Mesendoderm (in vitro differentiated cells): ENCODE measurements at regions not wholly inside any gene's neighbourhood (a gene's known extent, or its start where the extent isn't known, plus 50 kb on each side); places are given as distances from the start of the nearest gene placed in this dataset.
"Not testable (repeated sequence)": the region's sequence is repeated elsewhere in the genome, so short reads cannot be mapped to it uniquely, and the experiment has no call there.

Experiments used
- DNase-seq: peaks from one replicate; pipeline ENCODE4 v3.0.0; 2013
- H2AK5ac ChIP-seq: 2 replicates; pipeline ENCODE4 v1.6.1; 2013; ENCODE audit warnings: low read length, inconsistent platforms
- H2BK120ac ChIP-seq: 2 replicates; pipeline ENCODE4 v1.6.1; 2013; ENCODE audit warnings: low read depth, mild to moderate bottlenecking, low read length, moderate library complexity, mixed read lengths
- H2BK15ac ChIP-seq: replicated peaks from 2 replicates; pipeline ENCODE4 v1.6.1; 2013; ENCODE audit warnings: low read depth, mild to moderate bottlenecking, moderate library complexity
- H2BK5ac ChIP-seq: 2 replicates; pipeline ENCODE4 v1.6.1; 2013; ENCODE audit warnings: low read length, inconsistent platforms
- H3K18ac ChIP-seq: 2 replicates; pipeline ENCODE4 v1.6.1; 2013; ENCODE audit warnings: mild to moderate bottlenecking, low read length, mixed read lengths
- H3K23ac ChIP-seq: one replicate; pipeline ENCODE4 v1.6.1; 2013; ENCODE audit warnings: low read length
- H3K27ac ChIP-seq: 2 replicates; pipeline ENCODE4 v1.5.1; 2013; ENCODE audit warnings: low read depth, mild to moderate bottlenecking, inconsistent platforms, low read length, moderate library complexity
- H3K27me3 ChIP-seq: 2 replicates; pipeline ENCODE4 v1.6.1; 2013; ENCODE audit warnings: low read length, control low read depth, mild to moderate bottlenecking, inconsistent platforms; ENCODE audit not compliant: insufficient read depth, poor library complexity
- H3K36me3 ChIP-seq: 2 replicates; pipeline ENCODE4 v1.6.1; 2013; ENCODE audit warnings: low read length, inconsistent platforms; ENCODE audit not compliant: control insufficient read depth, insufficient read depth
- H3K4ac ChIP-seq: one replicate; pipeline ENCODE4 v1.6.1; 2013; ENCODE audit warnings: low read depth, mild to moderate bottlenecking, low read length, moderate library complexity
- H3K4me1 ChIP-seq: 2 replicates; pipeline ENCODE4 v1.6.1; 2013; ENCODE audit warnings: low read depth, low read length, inconsistent platforms; ENCODE audit not compliant: control insufficient read depth
- H3K4me2 ChIP-seq: 2 replicates; pipeline ENCODE4 v1.6.1; 2013; ENCODE audit warnings: low read length
- H3K4me3 ChIP-seq: 2 replicates; pipeline ENCODE4 v1.5.1; 2013; ENCODE audit warnings: mild to moderate bottlenecking, low read length
- H3K56ac ChIP-seq: one replicate; pipeline ENCODE4 v1.6.1; 2013; ENCODE audit warnings: low read length
- H3K79me1 ChIP-seq: 2 replicates; pipeline ENCODE4 v1.6.1; 2013; ENCODE audit warnings: low read length, inconsistent platforms
- H3K79me2 ChIP-seq: 2 replicates; pipeline ENCODE4 v1.6.1; 2013; ENCODE audit warnings: mild to moderate bottlenecking, low read length; ENCODE audit not compliant: control insufficient read depth, insufficient read depth
- H3K9ac ChIP-seq: 2 replicates; pipeline ENCODE4 v1.6.1; 2013; ENCODE audit warnings: low read length, inconsistent platforms
- H4K5ac ChIP-seq: one replicate; pipeline ENCODE4 v1.6.1; 2013; ENCODE audit warnings: low read length
- H4K8ac ChIP-seq: one replicate; pipeline ENCODE4 v1.6.1; 2013; ENCODE audit warnings: low read depth, mild to moderate bottlenecking, control low read depth, low read length, moderate library complexity
- WGBS: extraction: QIAGEN DNeasy Blood & Tissue Kit; methylation state at CpG from one replicate; pipeline ENCODE4 v1.1.7; 2013; ENCODE audit warnings: low lambda C conversion rate, missing lambda C conversion rate; ENCODE audit not compliant: insufficient coverage; ENCODE audit errors: extremely low coverage; 5-methylcytosine and 5-hydroxymethylcytosine counted together

- H3K4me3 ChIP-seq, H3K4ac ChIP-seq, H2AK5ac ChIP-seq, H3K4me1 ChIP-seq, H3K79me1 ChIP-seq, H2BK15ac ChIP-seq, H4K5ac ChIP-seq, DNase-seq, H4K8ac ChIP-seq, H3K27ac ChIP-seq, H3K56ac ChIP-seq, H3K4me2 ChIP-seq, H3K36me3 ChIP-seq, H3K9ac ChIP-seq, H3K79me2 ChIP-seq, H3K23ac ChIP-seq, H2BK5ac ChIP-seq, H2BK120ac ChIP-seq, H3K18ac ChIP-seq, H3K27me3 ChIP-seq: not testable (repeated sequence)
- no CpG with 5 or more reads among the region's 3 CpGs for WGBS
These were observed 130.6 kb upstream of the ZNF519 start for GRCh38 chr18:14262786-14263185.

DNA sequence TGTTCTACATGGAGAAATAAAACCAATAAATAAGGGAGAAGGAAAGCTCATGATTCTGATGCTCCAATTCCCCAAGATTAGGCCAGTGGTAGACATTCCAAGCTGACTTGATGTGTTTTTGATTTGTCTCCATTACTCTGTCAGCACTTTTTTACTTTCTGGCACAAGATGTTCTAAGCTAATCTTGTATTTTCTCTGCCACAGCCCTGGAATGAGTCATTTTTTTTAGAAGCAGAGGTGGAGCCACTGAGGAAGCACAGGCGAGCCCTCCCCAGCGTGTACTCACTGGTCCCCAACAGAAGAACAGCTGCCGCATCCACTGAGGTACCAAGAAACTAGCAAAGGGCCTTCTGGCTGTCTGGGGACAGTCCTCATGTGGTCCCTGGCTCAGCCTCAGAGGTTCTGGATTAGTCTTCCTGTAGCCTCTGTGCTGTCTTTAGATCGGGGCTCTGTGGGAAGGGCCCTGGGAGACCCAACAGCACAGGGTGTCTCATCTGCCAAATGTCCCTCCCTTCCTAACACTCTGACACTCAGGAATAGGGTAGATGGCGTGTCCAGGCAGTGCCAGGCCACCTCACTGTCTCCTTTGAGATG, 117.9 kb upstream of the ZNF519 start:
- H3K23ac ChIP-seq, DNase-seq, H2BK5ac ChIP-seq, H3K4ac ChIP-seq, H2BK15ac ChIP-seq, H3K9ac ChIP-seq, H4K5ac ChIP-seq, H3K36me3 ChIP-seq, H3K27me3 ChIP-seq, H3K79me2 ChIP-seq, H3K18ac ChIP-seq, H3K4me3 ChIP-seq, H4K8ac ChIP-seq, H2BK120ac ChIP-seq, H3K27ac ChIP-seq, H3K56ac ChIP-seq, H3K4me1 ChIP-seq, H3K4me2 ChIP-seq, H3K79me1 ChIP-seq, H2AK5ac ChIP-seq: not testable (repeated sequence)
- WGBS = no CpG with 5 or more reads among the region's 5 CpGs

- WGBS = no CpG with 5 or more reads among the region's 1 CpG
- not testable (repeated sequence) for H3K4me1 ChIP-seq, H3K79me1 ChIP-seq, H4K5ac ChIP-seq, H3K36me3 ChIP-seq, H3K79me2 ChIP-seq, H3K4me2 ChIP-seq, H2BK15ac ChIP-seq, H2BK5ac ChIP-seq, H3K56ac ChIP-seq, H2AK5ac ChIP-seq, H4K8ac ChIP-seq, H3K18ac ChIP-seq, H3K27ac ChIP-seq, H3K27me3 ChIP-seq, H3K23ac ChIP-seq, DNase-seq, H2BK120ac ChIP-seq, H3K4me3 ChIP-seq, H3K9ac ChIP-seq, H3K4ac ChIP-seq
These were observed 107.0 kb upstream of the ZNF519 start for GRCh38 chr18:14239224-14239623.

DNA sequence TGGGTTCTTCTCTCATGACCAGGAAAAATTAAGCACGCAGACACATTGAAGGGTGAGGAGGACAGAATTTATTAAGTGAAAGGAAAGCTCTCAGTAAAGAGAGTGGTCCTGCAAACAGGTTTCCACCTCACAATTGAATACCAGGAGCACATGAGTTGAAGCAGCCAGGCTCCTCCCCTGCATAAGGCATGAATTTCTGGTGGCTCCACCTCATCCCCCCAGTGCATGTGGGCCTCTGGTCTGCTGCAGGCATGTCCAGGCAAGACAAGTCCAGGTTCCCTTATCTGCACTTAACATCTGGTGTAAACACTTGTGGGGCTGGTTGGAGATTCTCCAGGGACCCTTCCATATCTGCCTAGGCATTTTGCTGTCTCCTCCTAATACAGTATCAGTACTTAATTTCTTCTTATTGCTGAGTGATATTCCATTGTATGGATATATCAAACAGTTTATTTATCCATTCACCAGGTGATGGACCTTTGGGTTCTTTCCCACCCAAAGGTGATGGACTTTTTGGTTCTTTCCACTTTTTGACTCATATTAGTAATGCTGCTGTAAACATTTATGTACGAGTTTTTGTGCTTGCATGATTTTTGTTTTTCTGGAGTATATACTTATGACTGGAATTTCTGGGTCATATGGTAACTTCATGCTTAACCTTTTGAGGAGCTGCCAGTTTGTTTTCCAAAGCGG, 104.3 kb upstream of the ZNF519 start:
- H2BK5ac ChIP-seq, H3K27me3 ChIP-seq, H2BK15ac ChIP-seq, H4K8ac ChIP-seq, H3K27ac ChIP-seq, H3K4ac ChIP-seq, H3K9ac ChIP-seq, H2AK5ac ChIP-seq, DNase-seq, H3K23ac ChIP-seq, H3K4me1 ChIP-seq, H3K79me2 ChIP-seq, H3K4me2 ChIP-seq, H3K18ac ChIP-seq, H4K5ac ChIP-seq, H2BK120ac ChIP-seq, H3K79me1 ChIP-seq, H3K36me3 ChIP-seq, H3K56ac ChIP-seq, H3K4me3 ChIP-seq: not testable (repeated sequence)
- no CpG with 5 or more reads among the region's 3 CpGs for WGBS

DNA sequence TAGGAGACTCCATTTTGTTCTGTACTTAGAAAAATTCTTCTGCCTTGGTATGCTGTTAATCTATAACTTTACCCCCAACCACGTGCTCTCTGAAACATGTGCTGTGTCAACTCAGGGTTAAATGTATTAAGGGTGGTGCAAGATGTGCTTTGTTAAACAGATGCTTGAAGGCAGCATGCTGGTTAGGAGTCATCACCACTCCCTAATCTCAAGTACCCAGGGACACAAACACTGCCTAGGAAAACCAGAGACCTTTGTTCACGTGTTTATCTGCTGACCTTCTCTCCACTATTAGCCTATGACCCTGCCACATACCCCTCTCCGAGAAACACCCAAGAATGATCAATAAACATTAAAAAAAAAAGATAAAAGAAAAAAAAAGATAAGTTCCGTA, 93.0 kb upstream of the ZNF519 start:
- not testable (repeated sequence) for H3K18ac ChIP-seq, H3K56ac ChIP-seq, H3K4me2 ChIP-seq, H2AK5ac ChIP-seq, DNase-seq, H4K5ac ChIP-seq, H2BK120ac ChIP-seq, H2BK15ac ChIP-seq, H3K36me3 ChIP-seq, H3K27me3 ChIP-seq, H2BK5ac ChIP-seq, H3K4me1 ChIP-seq, H3K79me1 ChIP-seq, H3K4me3 ChIP-seq, H4K8ac ChIP-seq, H3K23ac ChIP-seq, H3K27ac ChIP-seq, H3K9ac ChIP-seq, H3K79me2 ChIP-seq, H3K4ac ChIP-seq
- WGBS = no CpG with 5 or more reads among the region's 4 CpGs
